HCT116 (cell line): ENCODE measurements at regions not wholly inside any gene's neighbourhood (a gene's known extent, or its start where the extent isn't known, plus 50 kb on each side); places are given as distances from the start of the nearest gene placed in this dataset.

ENCODE experiments used
- ATAC-seq: fragments of 200-7000 bp; cut with Tn5 transposase; 2 replicates; pipeline ENCODE4 v1.9.1; 2020; ENCODE audit warnings: mild to moderate bottlenecking, moderate library complexity
- BruUV-seq: library from RNA; stranded (reverse); fragments of 400-500 nt; replicated peaks from 2 replicates; lab custom pipeline; 2021; lab: Mats Ljungman, UMichigan
- CTCF ChIA-PET: fragments of 300-600 bp; sonication (Branson Sonifier 250); formaldehyde crosslinking; loops from one replicate; lab custom pipeline; 2021; ENCODE audit warnings: antibody characterized with exemption; lab: Charles Lee
- POLR2A ChIA-PET: fragments of 300-600, 350-600 bp; sonication (Branson Sonifier 250); formaldehyde crosslinking; loops from one replicate; lab custom pipeline; 2021; ENCODE audit warnings: antibody characterized with exemption; lab: Charles Lee
- RAD21 ChIA-PET, 2 experiments: fragments of 300-600 bp; sonication (Branson Sonifier 250); formaldehyde crosslinking; loops; one replicate each; lab custom pipeline; 2023; ENCODE audit warnings: low total read pairs in 2 of 2; ENCODE audit not compliant: uncharacterized antibody in 2 of 2, unreplicated experiment in 2 of 2, low non-redundant PET in 1 of 2; lab: Charles Lee
- DNase-seq: peaks from one replicate; pipeline ENCODE4 v3.0.0-alpha.2; 2010; ENCODE audit warnings: low read depth, low spot score
- H2AFZ ChIP-seq: fragments of 200-600 bp; shearing (Covaris generic), sonication (generic); 2 replicates; pipeline ENCODE4 v1.6.1; 2017; ENCODE audit warnings: low read depth, mixed run types, mixed read lengths, antibody characterized with exemption, low read length; ENCODE audit not compliant: poor library complexity, severe bottlenecking
- H3K27ac ChIP-seq: 2 replicates; pipeline ENCODE4 v1.5.1; 2012; ENCODE audit warnings: low read depth, low read length
- H3K27me3 ChIP-seq: fragments of 200-600 bp; sonication (generic); 2 replicates; pipeline ENCODE4 v1.6.1; 2016; ENCODE audit warnings: mixed run types, low read length, mixed read lengths; ENCODE audit not compliant: insufficient read depth
- H3K36me3 ChIP-seq, 2 experiments: fragments of 200-500 bp in 1 of 2; fragments of 200-600 bp in 1 of 2; sonication (Bioruptor generic) in 1 of 2; sonication (generic) in 1 of 2; 2 replicates each; pipeline versions ENCODE4 v1.5.1 to v1.6.1; 2014 to 2016; ENCODE audit warnings: low read length in 2 of 2, inconsistent platforms in 1 of 2, mixed read lengths in 1 of 2, mixed run types in 1 of 2; ENCODE audit not compliant: insufficient read depth in 2 of 2, control insufficient read depth in 1 of 2
- H3K4me1 ChIP-seq, 2 experiments: fragments of 200-600 bp in 1 of 2; sonication (generic) in 1 of 2; 2 replicates each; pipeline versions ENCODE4 v1.5.1 to v1.6.1; 2012 to 2017; ENCODE audit warnings: low read length in 2 of 2, inconsistent platforms in 1 of 2, mild to moderate bottlenecking in 1 of 2, mixed read lengths in 1 of 2, mixed run types in 1 of 2, moderate library complexity in 1 of 2; ENCODE audit not compliant: insufficient read depth in 2 of 2, control insufficient read depth in 1 of 2
- H3K4me2 ChIP-seq: fragments of 200-600 bp; sonication (generic); 2 replicates; pipeline ENCODE4 v1.6.1; 2017; ENCODE audit warnings: mixed run types, low read length, mixed read lengths
- H3K4me3 ChIP-seq, 2 experiments: fragments of 200-600 bp in 1 of 2; sonication (generic) in 1 of 2; replicated peaks in 1 of 2; 2 replicates each; pipeline ENCODE4 v1.5.1; 2011 to 2016; ENCODE audit warnings: low read length in 2 of 2, control low read depth in 1 of 2, low read depth in 1 of 2, mild to moderate bottlenecking in 1 of 2, mixed read lengths in 1 of 2, mixed run types in 1 of 2
- H3K79me2 ChIP-seq: fragments of 200-600 bp; sonication (generic); 2 replicates; pipeline ENCODE4 v1.6.1; 2017; ENCODE audit warnings: mild to moderate bottlenecking, mixed run types, low read length, moderate library complexity, mixed read lengths; ENCODE audit not compliant: insufficient read depth
- H3K9ac ChIP-seq: fragments of 200-600 bp; sonication (generic); 2 replicates; pipeline ENCODE4 v1.6.1; 2016; ENCODE audit warnings: low read length, mixed read lengths
- H3K9me2 ChIP-seq: fragments of 200-600 bp; sonication (generic), shearing (Covaris generic); 2 replicates; pipeline ENCODE4 v1.6.1; 2017; ENCODE audit warnings: mixed run types, mild to moderate bottlenecking, moderate library complexity; ENCODE audit not compliant: insufficient read depth
- H3K9me3 ChIP-seq, 2 experiments: fragments of 200-500 bp in 1 of 2; fragments of 200-600 bp in 1 of 2; sonication (Bioruptor generic) in 1 of 2; sonication (generic) in 1 of 2; 2 replicates each; pipeline ENCODE4 v1.6.1; 2014 to 2017; ENCODE audit warnings: low read length in 2 of 2, mixed read lengths in 2 of 2, inconsistent platforms in 1 of 2, low read depth in 1 of 2, mild to moderate bottlenecking in 1 of 2, mixed run types in 1 of 2, moderate library complexity in 1 of 2; ENCODE audit not compliant: control insufficient read depth in 1 of 2, insufficient read depth in 1 of 2
- H4K20me1 ChIP-seq: fragments of 200-600 bp; sonication (generic), shearing (Covaris generic); 2 replicates; pipeline ENCODE4 v1.6.1; 2017; ENCODE audit warnings: mixed run types, mild to moderate bottlenecking, moderate library complexity; ENCODE audit not compliant: insufficient read depth
- CBX3 ChIP-seq: IDR thresholded peaks from 2 replicates; pipeline ENCODE4 v1.6.1; 2012; ENCODE audit warnings: low read depth
- EGR1 ChIP-seq: IDR thresholded peaks from 2 replicates; pipeline ENCODE4 v1.6.1; 2012; ENCODE audit warnings: low read depth
- ELF1 ChIP-seq: IDR thresholded peaks from 2 replicates; pipeline ENCODE4 v1.6.1; 2012; ENCODE audit warnings: low read depth, borderline replicate concordance
- EZH2 ChIP-seq: fragments of 200-600 bp; sonication (generic); IDR thresholded peaks from 2 replicates; pipeline ENCODE4 v1.6.1; 2017; ENCODE audit warnings: antibody characterized with exemption, mixed run types
- EZH2phosphoT487 ChIP-seq: fragments of 200-600 bp; IDR thresholded peaks from 2 replicates; pipeline ENCODE4 v1.6.1; 2018; ENCODE audit warnings: antibody characterized with exemption, borderline replicate concordance
- JUND ChIP-seq: IDR thresholded peaks from 2 replicates; pipeline ENCODE4 v1.6.1; 2012
- POLR2A ChIP-seq: IDR thresholded peaks from 2 replicates; pipeline ENCODE4 v1.7.0; 2011; ENCODE audit warnings: borderline replicate concordance; ENCODE audit not compliant: insufficient read depth, insufficient read length; ENCODE audit errors: extremely low read depth
- POLR2AphosphoS5 ChIP-seq: IDR thresholded peaks from 2 replicates; pipeline ENCODE4 v1.6.1; 2011; ENCODE audit warnings: mild to moderate bottlenecking, low read depth, low read length, moderate library complexity
- RAD21 ChIP-seq: IDR thresholded peaks from 2 replicates; pipeline ENCODE4 v1.6.1; 2012; ENCODE audit warnings: low read depth, mild to moderate bottlenecking
- SIN3A ChIP-seq: IDR thresholded peaks from 2 replicates; pipeline ENCODE4 v1.6.1; 2012; ENCODE audit warnings: low read depth
- SP1 ChIP-seq: IDR thresholded peaks from 2 replicates; pipeline ENCODE4 v1.6.1; 2012; ENCODE audit warnings: low read depth
- SRF ChIP-seq: IDR thresholded peaks from 2 replicates; pipeline ENCODE4 v1.6.1; 2012; ENCODE audit warnings: low read depth
- TCF7L2 ChIP-seq: IDR thresholded peaks from 2 replicates; pipeline ENCODE4 v1.7.0; 2011; ENCODE audit warnings: borderline replicate concordance, inconsistent platforms; ENCODE audit not compliant: insufficient read depth, insufficient read length; ENCODE audit errors: extremely low read depth
- YY1 ChIP-seq: IDR thresholded peaks from 2 replicates; pipeline ENCODE4 v1.6.1; 2011; ENCODE audit warnings: low read length, low read depth, moderate library complexity, mild to moderate bottlenecking; ENCODE audit not compliant: insufficient replicate concordance; ENCODE audit errors: extremely low read depth
- ZFX ChIP-seq: fragments of 450-650 bp; IDR thresholded peaks from 2 replicates; pipeline ENCODE4 v1.6.1; 2017
- intact Hi-C: fragments of 100-400 bp; cut with micrococcal nuclease; formaldehyde crosslinking; loops from 2 replicates; pipeline ENCODE4 v1.10.0; 2022
- TF ChIP-seq, protein P1 (sequence below): IDR thresholded peaks from 2 replicates; pipeline ENCODE4 v1.6.1; 2012; ENCODE audit warnings: low read depth
- TF ChIP-seq, protein P2 (sequence below): IDR thresholded peaks from 2 replicates; pipeline ENCODE4 v1.6.1; 2012
- TF ChIP-seq, protein P3 (sequence below): IDR thresholded peaks from 2 replicates; pipeline ENCODE4 v1.6.1; 2012

DNA sequence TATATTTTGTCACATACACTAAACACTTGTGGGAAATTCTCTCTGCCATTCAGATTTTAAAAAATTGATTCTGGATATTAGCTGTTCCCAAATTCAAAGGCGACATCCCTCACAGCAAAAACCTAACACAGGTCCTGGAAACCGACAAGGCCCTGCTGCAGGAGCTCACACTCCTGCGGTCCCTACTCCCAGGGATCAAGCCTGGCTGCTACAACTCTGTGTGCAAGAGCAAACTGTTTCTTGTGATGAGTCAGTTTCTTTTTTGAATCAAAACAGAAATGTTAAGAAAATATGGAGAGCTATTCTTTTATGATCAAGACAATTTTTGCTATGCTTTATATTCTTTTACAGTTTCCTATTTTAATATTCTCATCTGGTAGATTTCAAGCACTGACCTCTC lies 51.0 kb upstream of the TJP1 start:
- H3K9ac ChIP-seq = no peak overlapping the region
- H3K9me3 ChIP-seq = no peaks in the 10 kb centered on the region
- ChIA-PET RAD21 (no interaction called here), POLR2A (no interaction called here), CTCF (no interaction called here)
- no peaks in the 10 kb centered on the region for H3K79me2 ChIP-seq
- no peaks in the 10 kb centered on the region for H3K27me3 ChIP-seq
- H3K4me3 ChIP-seq = no peak overlapping the region
- no peaks in the 10 kb centered on the region for H3K9me2 ChIP-seq
- H2AFZ ChIP-seq = no peak overlapping the region
- no peaks in the 10 kb centered on the region for H3K4me1 ChIP-seq
- no peaks in the 10 kb centered on the region for H4K20me1 ChIP-seq
- no peak for DNase-seq
- no peak overlapping the region for H3K27ac ChIP-seq
- intact Hi-C loops = no loop called here
- TF ChIP-seq, protein P1, sequence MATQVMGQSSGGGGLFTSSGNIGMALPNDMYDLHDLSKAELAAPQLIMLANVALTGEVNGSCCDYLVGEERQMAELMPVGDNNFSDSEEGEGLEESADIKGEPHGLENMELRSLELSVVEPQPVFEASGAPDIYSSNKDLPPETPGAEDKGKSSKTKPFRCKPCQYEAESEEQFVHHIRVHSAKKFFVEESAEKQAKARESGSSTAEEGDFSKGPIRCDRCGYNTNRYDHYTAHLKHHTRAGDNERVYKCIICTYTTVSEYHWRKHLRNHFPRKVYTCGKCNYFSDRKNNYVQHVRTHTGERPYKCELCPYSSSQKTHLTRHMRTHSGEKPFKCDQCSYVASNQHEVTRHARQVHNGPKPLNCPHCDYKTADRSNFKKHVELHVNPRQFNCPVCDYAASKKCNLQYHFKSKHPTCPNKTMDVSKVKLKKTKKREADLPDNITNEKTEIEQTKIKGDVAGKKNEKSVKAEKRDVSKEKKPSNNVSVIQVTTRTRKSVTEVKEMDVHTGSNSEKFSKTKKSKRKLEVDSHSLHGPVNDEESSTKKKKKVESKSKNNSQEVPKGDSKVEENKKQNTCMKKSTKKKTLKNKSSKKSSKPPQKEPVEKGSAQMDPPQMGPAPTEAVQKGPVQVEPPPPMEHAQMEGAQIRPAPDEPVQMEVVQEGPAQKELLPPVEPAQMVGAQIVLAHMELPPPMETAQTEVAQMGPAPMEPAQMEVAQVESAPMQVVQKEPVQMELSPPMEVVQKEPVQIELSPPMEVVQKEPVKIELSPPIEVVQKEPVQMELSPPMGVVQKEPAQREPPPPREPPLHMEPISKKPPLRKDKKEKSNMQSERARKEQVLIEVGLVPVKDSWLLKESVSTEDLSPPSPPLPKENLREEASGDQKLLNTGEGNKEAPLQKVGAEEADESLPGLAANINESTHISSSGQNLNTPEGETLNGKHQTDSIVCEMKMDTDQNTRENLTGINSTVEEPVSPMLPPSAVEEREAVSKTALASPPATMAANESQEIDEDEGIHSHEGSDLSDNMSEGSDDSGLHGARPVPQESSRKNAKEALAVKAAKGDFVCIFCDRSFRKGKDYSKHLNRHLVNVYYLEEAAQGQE = no peak
- TF ChIP-seq CBX3 = no peak
- TF ChIP-seq POLR2AphosphoS5 = no peak
- TF ChIP-seq ZFX = no peak
- no peak for TF ChIP-seq EZH2
- no peak for TF ChIP-seq EZH2phosphoT487
- TF ChIP-seq, protein P2, sequence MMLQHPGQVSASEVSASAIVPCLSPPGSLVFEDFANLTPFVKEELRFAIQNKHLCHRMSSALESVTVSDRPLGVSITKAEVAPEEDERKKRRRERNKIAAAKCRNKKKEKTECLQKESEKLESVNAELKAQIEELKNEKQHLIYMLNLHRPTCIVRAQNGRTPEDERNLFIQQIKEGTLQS = no peak
- no peak for TF ChIP-seq POLR2A
- TF ChIP-seq SP1 = no peak
- no peak for TF ChIP-seq SIN3A
- TF ChIP-seq, protein P3, sequence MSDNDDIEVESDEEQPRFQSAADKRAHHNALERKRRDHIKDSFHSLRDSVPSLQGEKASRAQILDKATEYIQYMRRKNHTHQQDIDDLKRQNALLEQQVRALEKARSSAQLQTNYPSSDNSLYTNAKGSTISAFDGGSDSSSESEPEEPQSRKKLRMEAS = no peak
- TF ChIP-seq SRF = no peak
- TF ChIP-seq EGR1 = no peak
- no peak for TF ChIP-seq TCF7L2
- TF ChIP-seq ELF1 = no peak
- no peak for TF ChIP-seq YY1
- no peak for TF ChIP-seq RAD21
- TF ChIP-seq JUND = no peak
- TF ChIP-seq, all 23 proteins: peak for 0
- Histone ChIP-seq H3K4me2 (no peak overlapping the region), H3K36me3 (no peaks in the 10 kb centered on the region)
- no peak for ATAC-seq
- no TSS peak for BruUV-seq
